Vagina (tissue), 2 donors: ENCODE measurements at regions not wholly inside any gene's neighbourhood (a gene's known extent, or its start where the extent isn't known, plus 50 kb on each side); places are given as distances from the start of the nearest gene placed in this dataset.

Experiments
- DNase-seq, 2 donors: peaks; one replicate each; pipeline ENCODE4 v3.0.0-alpha.2; 2017; ENCODE audit errors: extremely low spot score in 2 of 2
- H3K27ac ChIP-seq: fragments of 200-600 bp; sonication (generic); one replicate; pipeline ENCODE4 v1.5.1; 2019
- H3K27me3 ChIP-seq: fragments of 200-600 bp; sonication (generic); one replicate; pipeline ENCODE4 v1.5.1; 2019
- H3K36me3 ChIP-seq, 2 donors: fragments of 200-600 bp; sonication (generic); one replicate each; pipeline ENCODE4 v1.5.1; 2017 to 2019
- H3K4me1 ChIP-seq: fragments of 200-600 bp; sonication (generic); one replicate; pipeline ENCODE4 v1.5.1; 2019
- H3K4me3 ChIP-seq, 2 donors: fragments of 200-600 bp; sonication (generic); 1 replicate in 1 of 2; 2 replicates in 1 of 2; pipeline ENCODE4 v1.5.1; 2016 to 2019
- H3K9me3 ChIP-seq: fragments of 200-600 bp; sonication (generic); one replicate; pipeline ENCODE4 v1.5.1; 2019
- CTCF ChIP-seq, 3 experiments: fragments of 450-650 bp in 2 of 3; fragments of 200-600 bp in 1 of 3; sonication (generic) in 1 of 3; IDR thresholded peaks; one replicate each; pipeline ENCODE4 v1.5.1; 2017 to 2019; ENCODE audit warnings: antibody characterized with exemption in 3 of 3, mild to moderate bottlenecking in 2 of 3, moderate library complexity in 2 of 3
- POLR2A ChIP-seq, 2 donors: fragments of 450-650 bp; IDR thresholded peaks; one replicate each; pipeline ENCODE4 v1.6.1; 2017; ENCODE audit warnings: antibody characterized with exemption in 2 of 2, mild to moderate bottlenecking in 2 of 2, moderate library complexity in 2 of 2
- POLR2AphosphoS5 ChIP-seq, 2 donors: sonication (generic); formaldehyde crosslinking; IDR thresholded peaks; one replicate each; pipeline ENCODE4 v1.9.0; 2017; ENCODE audit warnings: antibody characterized with exemption in 2 of 2, mild to moderate bottlenecking in 2 of 2, low read depth in 1 of 2; ENCODE audit not compliant: insufficient read depth in 1 of 2
- intact Hi-C: fragments of 100-400 bp; cut with DNase I; formaldehyde crosslinking; loops from one replicate; pipeline ENCODE4 v1.15.1; 2023

DNA sequence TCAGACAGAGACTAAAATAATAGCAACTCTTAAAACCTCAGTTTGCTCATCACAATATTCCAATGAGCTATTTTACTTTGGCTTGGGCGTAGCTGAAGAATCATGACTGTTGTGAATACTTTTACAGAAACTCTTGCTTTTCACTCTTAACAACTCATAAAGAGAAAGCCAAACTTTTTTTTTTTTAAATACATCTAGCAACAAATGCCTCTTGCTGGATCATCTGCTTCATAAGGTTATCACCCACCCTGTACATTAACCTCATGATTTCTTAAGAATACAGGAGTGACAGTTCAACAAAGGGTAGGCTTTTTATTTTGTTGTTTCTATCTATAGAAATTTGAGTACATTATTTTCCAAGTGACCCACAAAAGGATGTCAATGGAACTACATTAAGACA lies 307.4 kb upstream of the DDHD1 start:
- intact Hi-C loops = no loop called here
- no peaks in the 10 kb centered on the region for H3K9me3 ChIP-seq
- H3K4me3 ChIP-seq = no peak overlapping the region
- TF ChIP-seq CTCF (IDR thresholded peaks at IDR 0.05) (no peak), POLR2A (IDR thresholded peaks at IDR 0.05) (no peak), POLR2AphosphoS5 (IDR thresholded peaks at IDR 0.05; ENCODE audit: insufficient read depth in 1 of 2, low read depth in 1 of 2) (no peak)
- H3K36me3 ChIP-seq = no peaks in the 10 kb centered on the region
- no peak for DNase-seq
- H3K27me3 ChIP-seq = no peaks in the 10 kb centered on the region
- peaks cover 8% of the 10 kb centered on the region for H3K4me1 ChIP-seq
- no peak overlapping the region for H3K27ac ChIP-seq

- Histone ChIP-seq H3K4me3 (no peak overlapping the region), H3K9me3 (no peaks in the 10 kb centered on the region), H3K27ac (no peak overlapping the region), H3K36me3 (no peaks in the 10 kb centered on the region), H3K4me1 (peaks cover 8% of the 10 kb centered on the region), H3K27me3 (no peaks in the 10 kb centered on the region)
- TF ChIP-seq POLR2A (IDR thresholded peaks at IDR 0.05) = no peak
- no peak for TF ChIP-seq POLR2AphosphoS5 (IDR thresholded peaks at IDR 0.05; ENCODE audit: insufficient read depth in 1 of 2, low read depth in 1 of 2)
- TF ChIP-seq CTCF (IDR thresholded peaks at IDR 0.05) = no peak
- no peak for DNase-seq
- intact Hi-C loops = no loop called here
Measured at GRCh38 chr14:53458368-53458814, 305.3 kb upstream of the DDHD1 start.

DNA sequence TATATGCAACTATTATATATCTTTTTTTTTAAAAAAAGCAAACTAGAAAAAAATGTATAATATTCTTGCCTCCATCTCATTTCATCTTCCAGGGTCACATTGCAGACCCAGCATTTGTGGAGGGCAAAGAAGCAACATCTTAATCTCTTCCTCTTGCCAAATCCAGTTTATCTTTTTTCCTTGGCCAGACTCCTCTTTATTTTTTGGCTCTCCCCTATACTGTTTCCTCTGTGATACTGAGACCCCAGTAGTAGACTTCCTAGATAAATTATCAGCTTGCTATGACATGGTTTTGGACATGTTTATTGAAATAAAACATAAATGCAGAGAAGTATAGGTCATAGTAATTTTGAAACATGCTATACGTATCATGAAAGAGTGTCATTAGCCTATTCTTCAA lies 303.8 kb upstream of the DDHD1 start:
- TF ChIP-seq CTCF (IDR thresholded peaks at IDR 0.05) (no peak), POLR2A (IDR thresholded peaks at IDR 0.05) (no peak)
- no peaks in the 10 kb centered on the region for H3K9me3 ChIP-seq
- intact Hi-C loops = no loop called here
- H3K27me3 ChIP-seq = no peaks in the 10 kb centered on the region
- no peak overlapping the region for H3K27ac ChIP-seq
- no peaks in the 10 kb centered on the region for H3K36me3 ChIP-seq
- H3K4me3 ChIP-seq = no peak overlapping the region
- peaks cover 8% of the 10 kb centered on the region for H3K4me1 ChIP-seq
- no peak for DNase-seq

DNA sequence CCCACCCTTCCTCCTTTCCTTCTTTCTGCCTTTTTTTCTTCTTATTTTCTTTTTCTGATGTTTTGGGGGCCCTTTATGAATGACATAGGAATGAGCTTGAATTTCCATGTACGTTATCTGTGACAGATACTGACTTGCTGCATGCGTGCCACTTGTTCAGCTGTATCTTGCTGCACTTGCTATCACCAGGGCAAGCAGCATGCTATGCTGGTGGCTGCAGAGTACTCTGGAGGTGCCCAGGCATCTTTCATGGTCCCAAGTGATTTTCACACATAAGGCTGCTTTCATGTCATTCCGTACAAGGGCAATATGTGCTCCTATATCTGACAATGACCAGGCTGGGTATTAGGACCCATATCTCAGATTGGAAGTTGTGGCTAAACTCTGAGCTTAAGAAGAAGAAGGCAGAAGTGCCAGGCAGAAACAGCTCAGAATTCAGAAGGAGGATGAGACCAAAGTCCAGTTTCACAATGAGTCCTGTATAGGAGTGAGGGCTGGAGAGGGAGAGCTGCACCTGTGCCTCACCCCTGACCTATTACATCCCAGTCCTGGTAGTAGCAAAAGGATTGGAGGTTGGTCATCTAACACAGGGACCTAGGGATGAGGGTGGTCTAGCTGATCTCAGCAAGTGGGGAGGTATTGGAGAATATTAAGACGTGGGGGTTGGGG lies 299.0 kb upstream of the DDHD1 start:
- Histone ChIP-seq H3K27me3 (no peaks in the 10 kb centered on the region), H3K9me3 (no peaks in the 10 kb centered on the region), H3K4me1 (no peaks in the 10 kb centered on the region), H3K27ac (no peak overlapping the region), H3K4me3 (no peak overlapping the region), H3K36me3 (no peaks in the 10 kb centered on the region)
- no peak for TF ChIP-seq CTCF (IDR thresholded peaks at IDR 0.05)
- TF ChIP-seq POLR2A (IDR thresholded peaks at IDR 0.05) = no peak
- no peak for TF ChIP-seq POLR2AphosphoS5 (IDR thresholded peaks at IDR 0.05; ENCODE audit: insufficient read depth in 1 of 2, low read depth in 1 of 2)
- intact Hi-C loops = no loop called here
- no peak for DNase-seq

- Histone ChIP-seq H3K27ac (no peak overlapping the region), H3K9me3 (no peaks in the 10 kb centered on the region), H3K4me1 (no peaks in the 10 kb centered on the region), H3K4me3 (no peak overlapping the region), H3K36me3 (no peaks in the 10 kb centered on the region), H3K27me3 (no peaks in the 10 kb centered on the region)
- no peak for TF ChIP-seq POLR2A (IDR thresholded peaks at IDR 0.05)
- no peak for TF ChIP-seq CTCF (IDR thresholded peaks at IDR 0.05)
- no peak for TF ChIP-seq POLR2AphosphoS5 (IDR thresholded peaks at IDR 0.05; ENCODE audit: insufficient read depth in 1 of 2, low read depth in 1 of 2)
- intact Hi-C loops = no loop called here
- DNase-seq = no peak
Measured at GRCh38 chr14:53450871-53451270, 297.7 kb upstream of the DDHD1 start.
